Stimulated activated CD4-positive, alpha-beta T cell treated with anti-CD3 and anti-CD28 coated beads, Interleukin-15, amount 100 ng/mL, for 24 hours (primary cell): ENCODE measurements at regions not wholly inside any gene's neighbourhood (a gene's known extent, or its start where the extent isn't known, plus 50 kb on each side); places are given as distances from the start of the nearest gene placed in this dataset.
A peak's percentile ranks its signal among the peaks of the same experiment; 100 is the strongest.
"Not testable (repeated sequence)": the region's sequence is repeated elsewhere in the genome, so short reads cannot be mapped to it uniquely, and the experiment has no call there.

ENCODE experiments used
- DNase-seq: peaks from one replicate; pipeline ENCODE4 v3.0.0-alpha.2; 2020

GRCh38 chr6:6750594-6751265 lies 162.2 kb downstream of the LY86 start:
- DNase-seq = no peak

GRCh38 chr6:6751266-6751596 lies 162.7 kb downstream of the LY86 start:
- DNase-seq = no peak

GRCh38 chr6:6751619-6752023 lies 163.1 kb downstream of the LY86 start:
- DNase-seq = peak; percentile 59

DNA sequence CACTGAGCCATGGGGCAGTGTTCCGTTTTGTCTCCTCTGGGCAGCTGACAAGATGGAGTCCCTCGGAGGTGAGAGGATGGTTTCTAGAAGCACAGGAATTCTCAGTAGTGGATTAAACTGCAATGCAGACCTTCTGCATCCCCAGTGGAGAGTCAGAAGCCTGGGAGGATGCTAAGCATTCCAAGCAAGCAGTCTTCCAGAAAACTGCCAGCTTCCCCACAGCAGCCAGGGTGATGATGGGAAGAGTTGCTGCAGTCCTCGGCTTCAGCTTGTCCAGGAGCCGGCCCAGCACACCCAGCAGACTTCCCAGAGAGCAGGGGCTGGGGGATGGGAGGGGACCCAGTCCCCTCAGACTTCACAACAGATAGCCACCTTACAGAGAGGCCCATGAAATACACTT lies 163.6 kb downstream of the LY86 start:
- DNase-seq = no peak

- DNase-seq = no peak
These were observed 164.8 kb downstream of the LY86 start for GRCh38 chr6:6753301-6753700.

- DNase-seq = no peak
These were observed 168.0 kb downstream of the LY86 start for GRCh38 chr6:6756526-6756925.

GRCh38 chr6:6758546-6758914 lies 170.0 kb downstream of the LY86 start:
- no peak for DNase-seq

DNA sequence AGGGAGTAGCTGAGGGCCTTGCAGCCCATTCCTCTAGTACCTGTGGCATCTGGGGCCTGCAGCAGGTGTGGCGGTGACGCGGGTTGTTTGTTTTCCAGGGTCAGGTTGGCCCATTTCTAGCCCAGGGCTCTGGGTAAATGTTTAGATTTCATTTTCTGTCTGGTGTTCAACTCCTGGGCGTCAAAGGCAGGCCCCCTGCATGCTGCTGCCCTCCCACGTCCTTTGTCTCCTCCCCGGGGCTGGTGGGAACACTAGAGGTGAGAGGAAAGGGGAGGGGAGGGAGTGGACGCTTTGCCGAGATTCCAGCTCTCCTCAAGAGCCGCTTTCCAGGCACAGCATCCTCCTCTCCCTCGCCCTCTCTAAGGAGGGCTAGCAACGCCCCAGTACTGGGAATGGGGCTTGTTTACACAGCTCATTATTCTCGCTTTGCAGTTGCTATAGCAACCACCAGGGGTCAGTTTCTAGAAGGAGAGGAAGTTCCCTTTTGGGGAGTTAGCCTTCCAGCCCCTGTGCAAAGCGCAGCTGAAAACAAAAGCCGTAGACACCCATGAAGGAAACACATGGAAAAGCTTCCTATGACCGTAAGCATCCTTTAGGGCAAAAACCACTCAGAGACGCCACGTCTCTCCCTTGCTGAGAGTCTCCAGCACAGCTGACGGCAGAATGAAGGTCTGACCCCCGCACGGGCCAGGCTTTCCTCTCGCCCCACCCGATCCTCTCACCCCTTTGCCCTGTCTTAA lies 170.6 kb downstream of the LY86 start:
- peak; percentile 29 for DNase-seq

- no peak for DNase-seq
These were observed 171.5 kb downstream of the LY86 start for GRCh38 chr6:6760002-6760401.

DNA sequence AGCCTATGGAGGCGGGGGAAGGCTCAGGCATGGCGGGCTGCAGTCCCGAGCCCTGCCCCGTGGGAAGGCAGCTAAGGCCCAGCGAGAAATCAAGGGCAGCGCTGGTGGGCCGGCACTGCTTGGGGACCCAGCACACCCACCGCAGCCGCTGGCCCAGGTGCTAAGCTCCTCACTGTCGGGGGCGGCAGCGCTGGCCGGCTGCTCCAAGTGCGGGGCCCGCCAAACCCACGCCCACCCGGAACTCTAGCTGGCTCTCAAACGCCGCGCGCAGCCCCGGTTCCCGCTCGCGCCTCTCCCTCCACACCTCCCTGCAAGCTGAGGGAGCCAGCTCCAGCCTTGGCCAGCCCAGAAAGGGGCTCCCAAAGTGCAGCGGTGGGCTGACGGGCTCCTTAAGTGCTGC lies 174.0 kb downstream of the LY86 start:
- not testable (repeated sequence) for DNase-seq

GRCh38 chr6:6764764-6765434 lies 176.4 kb downstream of the LY86 start:
- no peak for DNase-seq

GRCh38 chr6:6766230-6766905 lies 177.8 kb downstream of the LY86 start:
- no peak for DNase-seq

- DNase-seq = no peak
These were observed 180.9 kb downstream of the LY86 start for GRCh38 chr6:6769466-6769865.

DNA sequence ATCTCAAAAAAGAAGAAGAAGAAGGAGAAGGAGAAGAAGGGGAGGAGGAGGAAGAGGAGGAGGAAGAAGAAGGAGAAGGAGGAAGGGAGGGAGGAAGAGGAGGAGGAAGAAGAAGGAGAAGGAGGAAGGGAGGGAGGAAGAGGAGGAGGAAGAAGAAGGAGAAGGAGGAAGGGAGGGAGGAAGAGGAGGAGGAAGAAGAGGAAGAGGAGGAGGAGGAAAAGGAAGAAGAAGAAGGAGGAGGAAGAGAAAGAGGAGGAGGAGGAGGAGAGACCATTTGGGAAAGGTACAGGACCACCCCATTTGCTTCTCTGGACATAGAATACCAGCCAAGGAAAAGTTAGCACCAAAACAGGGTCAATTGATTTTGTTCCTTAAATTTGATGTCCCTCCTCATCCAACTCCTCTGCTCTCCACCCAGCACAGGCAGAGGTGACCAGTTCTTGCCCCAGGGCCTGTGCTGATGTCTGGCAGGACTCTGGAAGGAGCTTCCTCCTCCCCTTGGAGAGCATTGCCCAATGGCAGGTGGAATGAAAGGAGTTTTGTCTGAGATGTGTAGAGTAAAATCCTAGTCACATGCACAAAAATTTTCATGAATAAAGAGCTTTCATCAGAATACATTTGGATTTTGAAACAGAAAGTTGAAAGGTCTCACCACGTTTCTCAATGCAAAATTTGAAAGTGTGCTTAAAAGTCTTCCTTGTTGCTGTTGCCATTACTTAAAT lies 182.9 kb downstream of the LY86 start:
- no peak for DNase-seq

- no peak for DNase-seq
These were observed 183.4 kb downstream of the LY86 start for GRCh38 chr6:6771964-6772363.

GRCh38 chr6:6772751-6773150 lies 184.2 kb downstream of the LY86 start:
- DNase-seq = no peak

GRCh38 chr6:6775074-6775473 lies 186.6 kb downstream of the LY86 start:
- DNase-seq = no peak

GRCh38 chr6:6780231-6780630 lies 191.7 kb downstream of the LY86 start:
- no peak for DNase-seq

DNA sequence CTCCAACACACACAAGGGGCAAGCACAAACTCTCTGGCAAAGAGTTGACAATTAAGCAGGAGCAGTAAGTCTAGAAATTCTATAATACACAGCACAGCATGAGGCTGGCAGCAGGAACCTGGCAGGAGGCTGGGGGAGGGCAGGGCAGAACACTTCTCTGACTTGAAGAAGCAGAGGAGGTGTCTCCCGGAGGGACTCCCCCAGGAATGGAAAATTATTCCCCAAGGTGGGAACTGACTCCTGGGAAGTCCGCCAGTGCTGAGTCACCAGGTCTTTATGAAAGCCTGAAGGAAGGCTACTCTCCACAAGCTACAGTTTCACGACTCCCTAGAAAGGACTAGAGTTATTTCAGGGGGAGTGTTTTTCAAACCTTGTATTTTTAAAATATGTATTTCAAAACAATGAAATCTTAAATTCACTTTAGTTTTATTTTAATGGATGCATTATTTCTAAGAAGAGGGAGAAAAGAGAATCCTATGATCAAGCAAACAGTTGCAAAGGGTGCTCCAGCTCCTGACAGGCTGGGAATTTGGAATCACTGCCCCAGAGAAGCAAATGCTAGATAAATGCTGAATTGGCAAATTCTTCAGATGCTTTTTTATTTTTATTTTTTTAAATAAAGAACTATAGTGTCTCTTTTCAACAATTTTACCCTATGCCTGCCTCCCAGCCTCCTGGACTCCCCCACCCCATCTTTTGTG lies 192.8 kb downstream of the LY86 start:
- DNase-seq = no peak

GRCh38 chr6:6781873-6782227 lies 193.3 kb downstream of the LY86 start:
- DNase-seq = no peak

DNA sequence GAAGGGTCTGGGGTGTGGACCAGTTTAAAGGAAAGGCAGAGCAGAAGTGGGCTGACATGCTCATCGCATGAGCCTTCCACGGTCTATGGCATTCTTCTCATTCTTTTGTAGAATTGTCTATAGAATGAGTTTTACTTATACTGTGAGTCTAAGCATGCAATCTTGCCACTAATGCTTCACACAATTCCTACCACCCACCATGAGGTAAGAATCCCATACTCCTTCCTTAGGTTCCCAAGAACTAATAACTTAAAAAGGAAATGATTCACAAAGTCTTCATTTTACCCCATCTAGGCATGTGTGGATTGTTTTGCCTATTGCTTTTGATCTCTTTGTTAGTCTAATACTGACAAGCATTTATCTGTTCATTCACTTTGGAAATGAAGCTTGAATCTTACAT lies 195.2 kb downstream of the LY86 start:
- no peak for DNase-seq

DNA sequence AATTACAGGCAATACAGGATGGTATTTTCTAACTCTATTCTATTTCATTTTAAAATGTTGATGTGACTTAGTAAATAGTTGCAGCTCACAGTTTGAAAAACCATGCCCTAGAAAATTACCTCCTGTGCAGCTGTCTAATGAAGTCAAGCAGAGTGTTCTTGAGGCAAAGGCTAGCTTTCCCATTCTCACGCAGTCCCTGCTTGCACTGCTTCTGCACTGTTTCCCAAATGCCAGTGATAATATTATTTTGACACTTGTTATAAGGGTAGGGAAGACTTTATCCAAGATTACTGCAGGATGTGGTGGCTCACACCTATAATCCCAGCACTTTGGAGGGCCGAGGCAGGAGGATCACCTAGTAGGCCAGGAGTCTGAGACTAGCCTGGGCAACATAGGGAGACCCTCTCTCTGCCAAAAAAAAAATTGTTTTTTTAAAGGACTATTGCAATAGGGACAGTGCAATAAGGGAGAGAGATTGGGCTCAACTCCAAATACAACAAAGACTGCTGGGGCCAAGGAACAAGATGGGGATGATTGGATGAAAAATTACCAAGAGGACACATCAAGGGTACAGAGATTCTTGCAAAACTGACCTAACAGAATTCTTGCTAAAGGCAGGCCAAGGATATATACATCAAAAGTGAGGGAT lies 196.1 kb downstream of the LY86 start:
- DNase-seq = no peak
